Muscle layer of colon (tissue), 2 donors: ENCODE measurements at regions not wholly inside any gene's neighbourhood (a gene's known extent, or its start where the extent isn't known, plus 50 kb on each side); places are given as distances from the start of the nearest gene placed in this dataset.
"Not testable (repeated sequence)": the region's sequence is repeated elsewhere in the genome, so short reads cannot be mapped to it uniquely, and the experiment has no call there.

Source experiments
- H3K27ac ChIP-seq: one replicate; pipeline ENCODE4 v1.7.0; 2013; ENCODE audit warnings: low read depth, mild to moderate bottlenecking, low read length, moderate library complexity
- H3K27me3 ChIP-seq, 2 donors: one replicate each; pipeline ENCODE4 v1.7.0; 2013; ENCODE audit warnings: low read length in 2 of 2, mild to moderate bottlenecking in 2 of 2; ENCODE audit not compliant: insufficient read depth in 2 of 2, control insufficient read depth in 1 of 2
- H3K36me3 ChIP-seq: one replicate; pipeline ENCODE4 v1.7.0; 2013; ENCODE audit warnings: mild to moderate bottlenecking, low read length; ENCODE audit not compliant: insufficient read depth
- H3K4me1 ChIP-seq: one replicate; pipeline ENCODE4 v1.7.0; 2013; ENCODE audit warnings: mild to moderate bottlenecking, low read length; ENCODE audit not compliant: insufficient read depth
- H3K4me3 ChIP-seq, 2 donors: one replicate each; pipeline ENCODE4 v1.7.0; 2013; ENCODE audit warnings: low read length in 2 of 2, low read depth in 1 of 2, mild to moderate bottlenecking in 1 of 2, moderate library complexity in 1 of 2
- H3K9ac ChIP-seq: one replicate; pipeline ENCODE4 v1.7.0; 2013; ENCODE audit warnings: low read length
- H3K9me3 ChIP-seq: one replicate; pipeline ENCODE4 v1.7.0; 2013; ENCODE audit warnings: mild to moderate bottlenecking, low read length
- donor health status: abdominal sarcoma.
- donor health status: Adenocarcinoma of cecum.

- H3K27me3 ChIP-seq: no peaks in the 10 kb centered on the region
- H3K9ac ChIP-seq: no peak overlapping the region
- H3K9me3 ChIP-seq: no peaks in the 10 kb centered on the region
- no peaks in the 10 kb centered on the region for H3K36me3 ChIP-seq
- H3K4me1 ChIP-seq: no peaks in the 10 kb centered on the region
- no peak overlapping the region for H3K27ac ChIP-seq
- H3K4me3 ChIP-seq: no peak overlapping the region
These were observed 130.8 kb upstream of the SMIM31 start for GRCh38 chr4:164623099-164623498.

GRCh38 chr4:164639001-164639400 lies 114.9 kb upstream of the SMIM31 start:
- no peak overlapping the region for H3K4me3 ChIP-seq
- H3K36me3 ChIP-seq: no peaks in the 10 kb centered on the region
- no peak overlapping the region for H3K27ac ChIP-seq
- H3K9ac ChIP-seq: no peak overlapping the region
- no peaks in the 10 kb centered on the region for H3K9me3 ChIP-seq
- H3K27me3 ChIP-seq: no peaks in the 10 kb centered on the region
- H3K4me1 ChIP-seq: no peaks in the 10 kb centered on the region

GRCh38 chr4:164648151-164648848 lies 105.6 kb upstream of the SMIM31 start:
- no peaks in the 10 kb centered on the region for H3K9me3 ChIP-seq
- H3K36me3 ChIP-seq: no peaks in the 10 kb centered on the region
- no peak overlapping the region for H3K9ac ChIP-seq
- no peak overlapping the region for H3K4me3 ChIP-seq
- H3K4me1 ChIP-seq: no peaks in the 10 kb centered on the region
- H3K27me3 ChIP-seq: no peaks in the 10 kb centered on the region
- H3K27ac ChIP-seq: no peak overlapping the region

GRCh38 chr4:164648849-164649212 lies 105.1 kb upstream of the SMIM31 start:
- Histone ChIP-seq H3K4me1 (no peaks in the 10 kb centered on the region), H3K4me3 (no peak overlapping the region), H3K36me3 (no peaks in the 10 kb centered on the region), H3K27me3 (no peaks in the 10 kb centered on the region), H3K27ac (no peak overlapping the region), H3K9ac (no peak overlapping the region), H3K9me3 (no peaks in the 10 kb centered on the region)

- no peaks in the 10 kb centered on the region for H3K9me3 ChIP-seq
- no peak overlapping the region for H3K4me3 ChIP-seq
- no peak overlapping the region for H3K27ac ChIP-seq
- no peaks in the 10 kb centered on the region for H3K27me3 ChIP-seq
- H3K4me1 ChIP-seq: no peaks in the 10 kb centered on the region
- no peaks in the 10 kb centered on the region for H3K36me3 ChIP-seq
- H3K9ac ChIP-seq: no peak overlapping the region
These were observed 94.2 kb upstream of the SMIM31 start for GRCh38 chr4:164659765-164660164.

DNA sequence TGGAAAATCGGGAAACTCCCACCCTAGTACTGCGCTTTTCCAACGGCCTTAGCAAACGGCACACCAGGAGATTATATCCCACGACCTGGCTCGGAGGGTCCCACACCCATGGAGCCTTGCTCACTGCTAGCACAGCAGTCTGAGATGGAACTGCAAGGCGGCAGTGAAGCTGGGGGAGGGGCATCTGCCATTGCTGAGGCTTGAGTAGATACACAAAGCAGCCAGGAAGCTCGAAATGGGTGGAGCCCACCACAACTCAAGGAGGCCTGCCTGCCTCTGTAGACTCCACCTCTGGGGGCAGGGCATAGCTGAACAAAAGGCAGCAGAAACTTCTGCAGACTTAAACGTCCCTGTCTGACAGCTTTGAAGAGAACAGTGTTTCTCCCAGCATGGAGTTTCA lies 77.8 kb upstream of the SMIM31 start:
- not testable (repeated sequence) for H3K4me1 ChIP-seq, H3K36me3 ChIP-seq, H3K27ac ChIP-seq, H3K27me3 ChIP-seq, H3K4me3 ChIP-seq, H3K9ac ChIP-seq, H3K9me3 ChIP-seq

DNA sequence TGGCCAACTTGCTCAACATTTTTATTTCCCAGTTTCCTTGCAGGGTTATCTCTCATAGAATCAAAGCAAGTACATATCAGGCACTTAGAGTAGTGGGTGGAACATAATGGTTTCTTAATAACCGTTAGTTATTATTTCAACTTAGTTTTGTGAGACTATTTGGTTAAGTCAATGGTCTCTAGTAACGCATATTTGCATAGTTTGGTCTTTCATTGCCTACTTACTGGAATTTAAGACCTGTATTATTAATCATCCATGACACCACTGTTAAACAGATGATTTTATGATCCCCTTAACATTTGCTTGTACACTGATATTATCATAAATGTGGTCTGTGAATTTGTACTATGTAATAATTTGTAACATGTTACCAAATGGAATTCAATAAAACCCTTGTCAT lies 70.9 kb upstream of the SMIM31 start:
- no peak overlapping the region for H3K27ac ChIP-seq
- no peaks in the 10 kb centered on the region for H3K9me3 ChIP-seq
- H3K4me3 ChIP-seq: no peak overlapping the region
- no peaks in the 10 kb centered on the region for H3K4me1 ChIP-seq
- no peaks in the 10 kb centered on the region for H3K27me3 ChIP-seq
- no peak overlapping the region for H3K9ac ChIP-seq
- no peaks in the 10 kb centered on the region for H3K36me3 ChIP-seq

DNA sequence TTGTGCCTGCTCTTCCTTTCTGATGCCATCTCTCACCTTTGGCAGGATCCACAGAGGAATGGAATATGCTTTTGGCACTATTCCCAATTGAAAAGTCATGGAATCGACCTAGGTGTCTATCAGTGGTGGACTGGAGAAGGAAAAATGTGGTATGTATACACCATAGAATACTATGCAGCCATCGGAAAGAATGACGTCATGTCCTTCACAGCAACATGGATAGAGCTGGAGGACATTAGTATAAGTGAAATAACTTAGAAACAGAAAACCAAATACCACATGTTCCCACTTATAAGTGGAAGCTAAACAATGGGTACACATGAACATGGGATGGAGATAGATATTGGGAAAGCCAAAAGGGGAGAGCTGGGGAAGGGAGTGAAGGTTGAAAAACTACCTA lies 58.3 kb upstream of the SMIM31 start:
- no peaks in the 10 kb centered on the region for H3K9me3 ChIP-seq
- no peaks in the 10 kb centered on the region for H3K4me1 ChIP-seq
- H3K36me3 ChIP-seq: no peaks in the 10 kb centered on the region
- H3K27me3 ChIP-seq: no peaks in the 10 kb centered on the region
- no peak overlapping the region for H3K27ac ChIP-seq
- no peak overlapping the region for H3K9ac ChIP-seq
- H3K4me3 ChIP-seq: no peak overlapping the region

GRCh38 chr4:164700471-164700870 lies 53.5 kb upstream of the SMIM31 start:
- no peaks in the 10 kb centered on the region for H3K9me3 ChIP-seq
- H3K27me3 ChIP-seq: no peaks in the 10 kb centered on the region
- H3K9ac ChIP-seq: no peak overlapping the region
- H3K27ac ChIP-seq: no peak overlapping the region
- no peaks in the 10 kb centered on the region for H3K4me1 ChIP-seq
- no peak overlapping the region for H3K4me3 ChIP-seq
- H3K36me3 ChIP-seq: no peaks in the 10 kb centered on the region

GRCh38 chr4:164701665-164702064 lies 52.3 kb upstream of the SMIM31 start:
- H3K36me3 ChIP-seq: no peaks in the 10 kb centered on the region
- no peak overlapping the region for H3K27ac ChIP-seq
- H3K4me3 ChIP-seq: no peak overlapping the region
- no peaks in the 10 kb centered on the region for H3K27me3 ChIP-seq
- no peaks in the 10 kb centered on the region for H3K9me3 ChIP-seq
- no peaks in the 10 kb centered on the region for H3K4me1 ChIP-seq
- no peak overlapping the region for H3K9ac ChIP-seq
